ENCODE measurements at regions not wholly inside any gene's neighbourhood (a gene's known extent, or its start where the extent isn't known, plus 50 kb on each side); places are given as distances from the start of the nearest gene placed in this dataset.

- no peaks in the 10 kb centered on the region for H4K20me1 ChIP-seq (ENCODE audit: insufficient read depth)
- no peak overlapping the region for H3K27ac ChIP-seq (ENCODE audit: low read length)
- no peak overlapping the region for H2AFZ ChIP-seq (ENCODE audit: low read depth, low read length)
- H3K79me2 ChIP-seq (replicated peaks; ENCODE audit: insufficient read depth, low read length), result no peaks in the 10 kb centered on the region
- no peaks in the 10 kb centered on the region for H3K9me2 ChIP-seq (ENCODE audit: insufficient read depth, low read length)
- H3K9ac ChIP-seq (ENCODE audit: low read length), result no peak overlapping the region
- H3K36me3 ChIP-seq (ENCODE audit: insufficient read depth, low read length), result no peaks in the 10 kb centered on the region
- no peaks in the 10 kb centered on the region for H3K27me3 ChIP-seq (ENCODE audit: insufficient read depth, low read depth, low read length)
- TF ChIP-seq EZH2 (IDR thresholded peaks at IDR 0.05; ENCODE audit: borderline replicate concordance, insufficient read depth, low read length, poor library complexity, severe bottlenecking) (no peak), RAD21 (conservative IDR thresholded peaks at IDR 0.05) (no peak)
- no peaks in the 10 kb centered on the region for H3F3A ChIP-seq (ENCODE audit: insufficient read depth, low read length, poor library complexity, severe bottlenecking)
- H3K4me3 ChIP-seq (ENCODE audit: low read length), result no peak overlapping the region
- no peaks in the 10 kb centered on the region for H3K9me3 ChIP-seq (ENCODE audit: low read length)
- H3K4me2 ChIP-seq (ENCODE audit: low read length), result no peak overlapping the region
Observed at GRCh38 chr17:22600644-22601298, 908.4 kb downstream of the KCNJ18 start.

Small RNA genes in the stretch of these regions (small RNA-seq; reads per million reads assigned to genes)
- gene ABBA01006766.1 (0 reads per million in 3 experiments), gene NMTRS-TGA3-1 (0 reads per million in 3 experiments)
